Thymus (tissue), 11 donors: ENCODE measurements at regions not wholly inside any gene's neighbourhood (a gene's known extent, or its start where the extent isn't known, plus 50 kb on each side); places are given as distances from the start of the nearest gene placed in this dataset.

Experiments
- DNase-seq, 9 donors: peaks; one replicate each; pipeline ENCODE4 v3.0.0-alpha.2; 2013; ENCODE audit warnings: low spot score in 9 of 9, low read depth in 6 of 9, missing footprints in 1 of 9
- H3K27ac ChIP-seq, 2 donors: one replicate each; pipeline ENCODE4 v1.5.1; 2013; ENCODE audit warnings: control low read depth in 1 of 2, low read depth in 1 of 2, low read length in 1 of 2, mild to moderate bottlenecking in 1 of 2, moderate library complexity in 1 of 2
- H3K27me3 ChIP-seq, 2 donors: one replicate each; pipeline ENCODE4 v1.5.1; 2013; ENCODE audit warnings: low read length in 1 of 2; ENCODE audit not compliant: control insufficient read depth in 2 of 2, insufficient read depth in 1 of 2
- H3K36me3 ChIP-seq, 2 donors: one replicate each; pipeline ENCODE4 v1.5.1; 2013; ENCODE audit warnings: low read length in 1 of 2, mild to moderate bottlenecking in 1 of 2, moderate library complexity in 1 of 2; ENCODE audit not compliant: control insufficient read depth in 2 of 2, insufficient read depth in 2 of 2
- H3K4me1 ChIP-seq, 2 donors: one replicate each; pipeline ENCODE4 v1.5.1; 2013; ENCODE audit warnings: low read length in 2 of 2; ENCODE audit not compliant: control insufficient read depth in 2 of 2, insufficient read depth in 2 of 2
- H3K4me3 ChIP-seq, 2 donors: one replicate each; pipeline ENCODE4 v1.5.1; 2013; ENCODE audit warnings: low read length in 2 of 2, control low read depth in 1 of 2, mild to moderate bottlenecking in 1 of 2
- H3K9me3 ChIP-seq, 2 donors: one replicate each; pipeline ENCODE4 v1.5.1; 2013; ENCODE audit warnings: low read length in 1 of 2, mild to moderate bottlenecking in 1 of 2; ENCODE audit not compliant: control insufficient read depth in 2 of 2, insufficient read depth in 1 of 2
- WGBS: extraction: QIAGEN DNeasy Blood & Tissue Kit; methylation state at CpG from one replicate; pipeline ENCODE4 v1.1.7; 2013; 5-methylcytosine and 5-hydroxymethylcytosine counted together
- donor health status: healthy.

GRCh38 chr6:14811775-14812428, 434.0 kb upstream of the JARID2 start:
- Histone ChIP-seq H3K36me3 (no peaks in the 10 kb centered on the region), H3K9me3 (peaks cover 0 to 8% of the 10 kb centered on the region in 2 donors), H3K27me3 (no peaks in the 10 kb centered on the region), H3K4me1 (no peaks in the 10 kb centered on the region), H3K27ac (no peak overlapping the region), H3K4me3 (no peak overlapping the region)
- WGBS, result 97% methylated on average over 7 of the region's 7 CpGs
- DNase-seq, result no peak

GRCh38 chr6:14814016-14814415, 431.9 kb upstream of the JARID2 start:
- H3K4me3 ChIP-seq, result no peak overlapping the region
- H3K27me3 ChIP-seq, result no peaks in the 10 kb centered on the region
- H3K4me1 ChIP-seq, result no peaks in the 10 kb centered on the region
- no peaks in the 10 kb centered on the region for H3K36me3 ChIP-seq
- no peak for DNase-seq
- H3K27ac ChIP-seq, result no peak overlapping the region
- no peaks in the 10 kb centered on the region for H3K9me3 ChIP-seq
- 96% methylated on average over 2 of the region's 2 CpGs for WGBS

GRCh38 chr6:14816116-14816859, 429.6 kb upstream of the JARID2 start:
- 96% methylated on average over 12 of the region's 12 CpGs for WGBS
- no peak for DNase-seq
- H3K27ac ChIP-seq, result no peak overlapping the region

GRCh38 chr6:14817074-14817473, 428.8 kb upstream of the JARID2 start:
- DNase-seq, result no peak
- Histone ChIP-seq H3K27me3 (no peaks in the 10 kb centered on the region), H3K4me1 (no peaks in the 10 kb centered on the region), H3K9me3 (no peaks in the 10 kb centered on the region), H3K36me3 (no peaks in the 10 kb centered on the region), H3K27ac (no peak overlapping the region), H3K4me3 (no peak overlapping the region)
- WGBS, result 99% methylated on average over 5 of the region's 5 CpGs

More at GRCh38 chr6:14816116-14816859, 429.6 kb upstream of the JARID2 start:
- Histone ChIP-seq H3K4me3 (no peak overlapping the region), H3K9me3 (no peaks in the 10 kb centered on the region), H3K4me1 (no peaks in the 10 kb centered on the region), H3K27me3 (no peaks in the 10 kb centered on the region), H3K36me3 (no peaks in the 10 kb centered on the region)

- Histone ChIP-seq H3K36me3 (no peaks in the 10 kb centered on the region), H3K9me3 (no peaks in the 10 kb centered on the region), H3K4me3 (no peak overlapping the region), H3K27me3 (no peaks in the 10 kb centered on the region), H3K27ac (no peak overlapping the region), H3K4me1 (no peaks in the 10 kb centered on the region)
- DNase-seq, result no peak
- 88% methylated on average over 10 of the region's 10 CpGs for WGBS
Observed at GRCh38 chr6:14818422-14818884, 427.4 kb upstream of the JARID2 start.

- 97% methylated on average over 4 of the region's 4 CpGs for WGBS
- Histone ChIP-seq H3K9me3 (no peaks in the 10 kb centered on the region), H3K36me3 (no peaks in the 10 kb centered on the region), H3K27ac (no peak overlapping the region), H3K4me3 (no peak overlapping the region), H3K4me1 (peaks cover 0 to under 1% of the 10 kb centered on the region in 2 donors), H3K27me3 (no peaks in the 10 kb centered on the region)
- DNase-seq, result no peak
Observed at GRCh38 chr6:14819001-14819400, 426.9 kb upstream of the JARID2 start.

- no peaks in the 10 kb centered on the region for H3K9me3 ChIP-seq
- H3K27me3 ChIP-seq, result no peaks in the 10 kb centered on the region
- no peak overlapping the region for H3K27ac ChIP-seq
- no peak for DNase-seq
- WGBS, result 97% methylated on average over 12 of the region's 12 CpGs
- H3K36me3 ChIP-seq, result no peaks in the 10 kb centered on the region
- H3K4me1 ChIP-seq, result peaks cover 3 to 10% of the 10 kb centered on the region in 2 donors
- H3K4me3 ChIP-seq, result no peak overlapping the region
Observed at GRCh38 chr6:14819840-14820420, 425.9 kb upstream of the JARID2 start.

GRCh38 chr6:14822012-14822553, 423.8 kb upstream of the JARID2 start:
- no peaks in the 10 kb centered on the region for H3K9me3 ChIP-seq
- no peaks in the 10 kb centered on the region for H3K36me3 ChIP-seq
- peaks cover 3 to 14% of the 10 kb centered on the region in 2 donors for H3K4me1 ChIP-seq
- H3K27me3 ChIP-seq, result no peaks in the 10 kb centered on the region
- WGBS, result 91% methylated on average over 4 of the region's 4 CpGs
- no peak overlapping the region for H3K4me3 ChIP-seq
- no peak overlapping the region for H3K27ac ChIP-seq
- no peak for DNase-seq

- Histone ChIP-seq H3K4me1 (peaks cover 3 to 14% of the 10 kb centered on the region in 2 donors), H3K9me3 (no peaks in the 10 kb centered on the region), H3K27me3 (no peaks in the 10 kb centered on the region), H3K36me3 (no peaks in the 10 kb centered on the region), H3K4me3 (no peak overlapping the region), H3K27ac (no peak overlapping the region)
- DNase-seq, result no peak
- 95% methylated on average over 7 of the region's 7 CpGs for WGBS
Observed at GRCh38 chr6:14822679-14823078, 423.2 kb upstream of the JARID2 start.
